Natural killer cell (primary cell): ENCODE measurements at regions not wholly inside any gene's neighbourhood (a gene's known extent, or its start where the extent isn't known, plus 50 kb on each side); places are given as distances from the start of the nearest gene placed in this dataset.

Source experiments
- ATAC-seq, 3 donors: fragments of 150-1000 bp in 2 of 3; fragments of 200-7000 bp in 1 of 3; cut with Tn5 transposase; 1 replicate in 1 of 3; 2 replicates in 2 of 3; pipeline ENCODE4 v1.10.0; 2021; ENCODE audit warnings: mild to moderate bottlenecking in 2 of 3, moderate library complexity in 2 of 3
- DNase-seq, 2 donors: peaks; one replicate each; pipeline versions ENCODE4 v3.0.0 to v3.0.0-alpha.2; 2013 to 2021; ENCODE audit warnings: mixed read lengths in 1 of 2
- H3K27ac ChIP-seq: one replicate; pipeline ENCODE4 v1.5.1; 2013; ENCODE audit warnings: mild to moderate bottlenecking, low read length
- H3K27me3 ChIP-seq: one replicate; pipeline ENCODE4 v1.6.1; 2013; ENCODE audit warnings: low read length; ENCODE audit not compliant: control insufficient read depth, insufficient read depth
- H3K36me3 ChIP-seq: one replicate; pipeline ENCODE4 v1.6.1; 2013; ENCODE audit warnings: low read length; ENCODE audit not compliant: control insufficient read depth, insufficient read depth
- H3K4me1 ChIP-seq: one replicate; pipeline ENCODE4 v1.6.1; 2013; ENCODE audit warnings: low read length; ENCODE audit not compliant: control insufficient read depth, insufficient read depth
- H3K4me3 ChIP-seq: one replicate; pipeline ENCODE4 v1.5.1; 2013; ENCODE audit warnings: low read length
- H3K9me3 ChIP-seq: one replicate; pipeline ENCODE4 v1.6.1; 2013; ENCODE audit warnings: low read length; ENCODE audit not compliant: control insufficient read depth, insufficient read depth
- H3K27ac Mint-ChIP-seq, 2 donors: one replicate each; pipeline ENCODE4 v1.8.0; 2022; ENCODE audit warnings: mild to moderate bottlenecking in 2 of 2, mixed read lengths in 2 of 2, moderate library complexity in 1 of 2
- H3K27me3 Mint-ChIP-seq, 2 donors: one replicate each; pipeline ENCODE4 v1.8.0; 2022; ENCODE audit warnings: low read depth in 2 of 2, mixed read lengths in 2 of 2
- H3K36me3 Mint-ChIP-seq: one replicate; pipeline ENCODE4 v1.8.0; 2022; ENCODE audit warnings: mixed read lengths
- H3K4me1 Mint-ChIP-seq, 2 donors: one replicate each; pipeline ENCODE4 v1.8.0; 2022; ENCODE audit warnings: mixed read lengths in 2 of 2
- H3K4me3 Mint-ChIP-seq: one replicate; pipeline ENCODE4 v1.8.0; 2022; ENCODE audit warnings: mild to moderate bottlenecking, moderate library complexity, mixed read lengths
- H3K9me3 Mint-ChIP-seq, 2 donors: one replicate each; pipeline ENCODE4 v1.8.0; 2022; ENCODE audit warnings: mixed read lengths in 2 of 2
- CTCF ChIP-seq: fragments of 200-600 bp; IDR thresholded peaks from one replicate; pipeline ENCODE4 v1.8.0; 2022; ENCODE audit warnings: antibody characterized with exemption
- WGBS: methylation state at CpG from one replicate; pipeline ENCODE4 v1.1.7; 2013; ENCODE audit warnings: missing lambda C conversion rate; ENCODE audit not compliant: insufficient coverage; 5-methylcytosine and 5-hydroxymethylcytosine counted together
- intact Hi-C: fragments of 100-400 bp; cut with micrococcal nuclease; formaldehyde crosslinking; loops from one replicate; pipeline ENCODE4 v1.14.2; 2022

- peaks cover 3% of the 10 kb centered on the region for H3K9me3 ChIP-seq
- intact Hi-C loops: no loop called here
- no peaks in the 10 kb centered on the region for H3K27me3 ChIP-seq
- DNase-seq: no peak
- no peak overlapping the region for H3K4me3 Mint-ChIP-seq
- H3K4me1 ChIP-seq: no peaks in the 10 kb centered on the region
- ATAC-seq: no peak
- TF ChIP-seq CTCF: no peak
- no peaks in the 10 kb centered on the region for H3K36me3 Mint-ChIP-seq
- no peak overlapping the region for H3K27ac Mint-ChIP-seq
- H3K27me3 Mint-ChIP-seq: no peaks in the 10 kb centered on the region
- no peak overlapping the region for H3K4me3 ChIP-seq
- no peaks in the 10 kb centered on the region for H3K36me3 ChIP-seq
- no peak overlapping the region for H3K27ac ChIP-seq
- H3K9me3 Mint-ChIP-seq: peaks cover 5 to 6% of the 10 kb centered on the region in 2 donors
- H3K4me1 Mint-ChIP-seq: no peaks in the 10 kb centered on the region
Observed at GRCh38 chr2:76257802-76258201, 547.1 kb upstream of the GCFC2 start.

- DNase-seq: no peak
- H3K36me3 Mint-ChIP-seq: no peaks in the 10 kb centered on the region
- H3K27me3 ChIP-seq: no peaks in the 10 kb centered on the region
- peaks cover 3% of the 10 kb centered on the region for H3K9me3 ChIP-seq
- peaks cover 6% of the 10 kb centered on the region in 2 donors for H3K9me3 Mint-ChIP-seq
- WGBS: 53% methylated on average over 3 of the region's 3 CpGs
- intact Hi-C loops: no loop called here
- H3K27ac Mint-ChIP-seq: no peak overlapping the region
- H3K4me1 ChIP-seq: no peaks in the 10 kb centered on the region
- ATAC-seq: no peak
- H3K36me3 ChIP-seq: no peaks in the 10 kb centered on the region
- no peaks in the 10 kb centered on the region for H3K4me1 Mint-ChIP-seq
- no peak overlapping the region for H3K4me3 Mint-ChIP-seq
- H3K27me3 Mint-ChIP-seq: no peaks in the 10 kb centered on the region
- no peak for TF ChIP-seq CTCF
- H3K4me3 ChIP-seq: no peak overlapping the region
- H3K27ac ChIP-seq: no peak overlapping the region
Observed at GRCh38 chr2:76256458-76257088, 545.9 kb upstream of the GCFC2 start.

- Mint-ChIP-seq H3K27ac (no peak overlapping the region), H3K27me3 (no peaks in the 10 kb centered on the region), H3K4me3 (no peak overlapping the region), H3K9me3 (peaks cover 8 to 9% of the 10 kb centered on the region in 2 donors), H3K4me1 (no peaks in the 10 kb centered on the region), H3K36me3 (no peaks in the 10 kb centered on the region)
- WGBS: 88% methylated on average over 1 of the region's 1 CpG
- no peak for DNase-seq
- Histone ChIP-seq H3K27ac (no peak overlapping the region), H3K36me3 (no peaks in the 10 kb centered on the region), H3K4me1 (no peaks in the 10 kb centered on the region), H3K4me3 (no peak overlapping the region), H3K9me3 (peaks cover 3% of the 10 kb centered on the region), H3K27me3 (no peaks in the 10 kb centered on the region)
- intact Hi-C loops: no loop called here
- no peak for TF ChIP-seq CTCF
- no peak for ATAC-seq
Observed at GRCh38 chr2:76252704-76253103, 542.0 kb upstream of the GCFC2 start.

- Mint-ChIP-seq H3K4me3 (no peak overlapping the region), H3K27me3 (no peaks in the 10 kb centered on the region), H3K4me1 (no peaks in the 10 kb centered on the region), H3K36me3 (no peaks in the 10 kb centered on the region), H3K27ac (no peak overlapping the region), H3K9me3 (peaks cover 8 to 9% of the 10 kb centered on the region in 2 donors)
- no peak for ATAC-seq
- DNase-seq: no peak
- Histone ChIP-seq H3K4me1 (no peaks in the 10 kb centered on the region), H3K9me3 (peaks cover 8% of the 10 kb centered on the region), H3K27ac (no peak overlapping the region), H3K36me3 (no peaks in the 10 kb centered on the region), H3K4me3 (no peak overlapping the region), H3K27me3 (no peaks in the 10 kb centered on the region)
- WGBS: 73% methylated on average over 1 of the region's 2 CpGs
- no peak for TF ChIP-seq CTCF
- intact Hi-C loops: no loop called here
Observed at GRCh38 chr2:76251342-76251741, 540.6 kb upstream of the GCFC2 start.
